Activated naive CD8-positive, alpha-beta T cell treated with anti-CD3 and anti-CD28 coated beads, Interleukin-2, amount 50 U/mL, for 24 hours (primary cell): ENCODE measurements at regions not wholly inside any gene's neighbourhood (a gene's known extent, or its start where the extent isn't known, plus 50 kb on each side); places are given as distances from the start of the nearest gene placed in this dataset.

Experiments
- ATAC-seq: fragments of 150-1000 bp; cut with Tn5 transposase; one replicate; pipeline ENCODE4 v1.10.0; 2021
- DNase-seq: peaks from one replicate; pipeline ENCODE4 v3.0.0; 2021
- H3K27ac Mint-ChIP-seq: one replicate; pipeline ENCODE4 v1.8.0; 2021; ENCODE audit warnings: mild to moderate bottlenecking, mixed read lengths
- H3K27me3 Mint-ChIP-seq: one replicate; pipeline ENCODE4 v1.8.0; 2021; ENCODE audit warnings: mixed read lengths
- H3K36me3 Mint-ChIP-seq: one replicate; pipeline ENCODE4 v1.8.0; 2021; ENCODE audit warnings: low read depth, mixed read lengths
- H3K4me1 Mint-ChIP-seq: one replicate; pipeline ENCODE4 v1.8.0; 2021; ENCODE audit warnings: mixed read lengths
- H3K4me3 Mint-ChIP-seq: one replicate; pipeline ENCODE4 v1.8.0; 2021; ENCODE audit warnings: mild to moderate bottlenecking, moderate library complexity, mixed read lengths
- H3K9me3 Mint-ChIP-seq: one replicate; pipeline ENCODE4 v1.8.0; 2021; ENCODE audit warnings: mixed read lengths

- Mint-ChIP-seq H3K4me1 (no peaks in the 10 kb centered on the region), H3K36me3 (no peaks in the 10 kb centered on the region), H3K4me3 (no peak overlapping the region), H3K27me3 (no peaks in the 10 kb centered on the region), H3K9me3 (peaks cover 4% of the 10 kb centered on the region), H3K27ac (no peak overlapping the region)
- ATAC-seq (peak; percentile 15), DNase-seq (no peak)
These were observed 53.6 kb upstream of the OR5D13 start for GRCh38 chr11:55719608-55720160.
